Loucy (cell line): ENCODE measurements at regions not wholly inside any gene's neighbourhood (a gene's known extent, or its start where the extent isn't known, plus 50 kb on each side); places are given as distances from the start of the nearest gene placed in this dataset.

Experiments used
- H2AFZ ChIP-seq: fragments of 200-600 bp; sonication (generic); 2 replicates; pipeline ENCODE4 v1.6.0; 2016; ENCODE audit warnings: antibody characterized with exemption, mild to moderate bottlenecking, low read length, moderate library complexity
- H3F3A ChIP-seq: fragments of 200-600 bp; 2 replicates; pipeline ENCODE4 v1.6.0; 2016; ENCODE audit warnings: antibody characterized with exemption, low read depth, mild to moderate bottlenecking
- H3K27me3 ChIP-seq: fragments of 200-600 bp; sonication (generic); 2 replicates; pipeline ENCODE4 v1.6.1; 2014; ENCODE audit warnings: low read length, mild to moderate bottlenecking; ENCODE audit not compliant: insufficient read depth, poor library complexity, severe bottlenecking
- H3K36me3 ChIP-seq: fragments of 200-600 bp; sonication (generic); 2 replicates; pipeline ENCODE4 v1.6.1; 2016; ENCODE audit warnings: low read length; ENCODE audit not compliant: insufficient read depth
- H3K4me1 ChIP-seq: fragments of 200-600 bp; sonication (generic); 2 replicates; pipeline ENCODE4 v1.5.1; 2014; ENCODE audit warnings: low read length, mild to moderate bottlenecking; ENCODE audit not compliant: insufficient read depth, poor library complexity, severe bottlenecking
- H3K4me2 ChIP-seq: fragments of 200-600 bp; sonication (generic); 2 replicates; pipeline ENCODE4 v1.6.0; 2014; ENCODE audit warnings: antibody characterized with exemption, low read length, low read depth, mild to moderate bottlenecking; ENCODE audit not compliant: poor library complexity, severe bottlenecking
- H3K4me3 ChIP-seq: fragments of 200-600 bp; sonication (generic); 2 replicates; pipeline ENCODE4 v1.5.1; 2014; ENCODE audit warnings: low read length, mild to moderate bottlenecking, mixed read lengths; ENCODE audit not compliant: poor library complexity, severe bottlenecking
- H3K79me2 ChIP-seq: fragments of 200-600 bp; sonication (generic); 2 replicates; pipeline ENCODE4 v1.6.1; 2014; ENCODE audit warnings: low read length; ENCODE audit not compliant: insufficient read depth
- H3K9ac ChIP-seq: fragments of 200-600 bp; sonication (generic); 2 replicates; pipeline ENCODE4 v1.6.0; 2014; ENCODE audit warnings: mild to moderate bottlenecking, low read depth, low read length, moderate library complexity; ENCODE audit not compliant: poor library complexity, severe bottlenecking
- H3K9me2 ChIP-seq: fragments of 200-600 bp; sonication (generic); replicated peaks from 2 replicates; pipeline ENCODE4 v1.6.1; 2016; ENCODE audit warnings: low read depth, low read length, mixed read lengths
- H3K9me3 ChIP-seq: fragments of 200-600 bp; sonication (generic); 2 replicates; pipeline ENCODE4 v1.6.1; 2014; ENCODE audit warnings: mild to moderate bottlenecking, antibody characterized with exemption, low read length, low read depth; ENCODE audit not compliant: insufficient read depth
- H4K20me1 ChIP-seq: fragments of 200-600 bp; sonication (generic); 2 replicates; pipeline ENCODE4 v1.6.0; 2014; ENCODE audit warnings: antibody characterized with exemption, low read length, mild to moderate bottlenecking; ENCODE audit not compliant: insufficient read depth, poor library complexity, severe bottlenecking
- EZH2phosphoT487 ChIP-seq: fragments of 200-600 bp; IDR thresholded peaks from 2 replicates; pipeline ENCODE4 v1.6.1; 2018; ENCODE audit warnings: antibody characterized with exemption, mild to moderate bottlenecking, moderate library complexity, borderline replicate concordance
- TF ChIP-seq, protein P1 (sequence below): fragments of 200-600 bp; sonication (generic); conservative IDR thresholded peaks from 2 replicates; pipeline ENCODE4 v1.5.1; 2014; ENCODE audit warnings: mild to moderate bottlenecking, antibody characterized with exemption, low read length

DNA sequence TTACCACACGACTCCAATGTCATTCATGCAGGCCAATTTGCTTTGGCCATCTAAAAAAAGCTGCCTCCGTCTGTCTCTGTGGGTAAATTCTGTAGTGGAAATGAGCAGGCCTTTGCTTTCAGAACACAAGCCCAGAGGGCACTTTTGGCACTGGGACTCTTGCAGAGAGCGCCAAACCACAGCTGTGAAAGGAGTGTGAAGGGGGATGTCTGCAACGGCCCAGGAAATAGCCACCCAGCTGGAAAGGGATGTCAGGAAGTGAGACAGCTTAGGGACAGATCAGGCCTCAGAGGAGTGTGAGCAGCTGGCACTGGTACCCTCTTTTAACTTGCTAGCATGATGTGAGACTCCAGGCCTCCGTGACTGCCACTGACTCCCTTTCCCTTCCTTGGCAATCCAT, 152.4 kb downstream of the DKK1 start:
- Histone ChIP-seq H3K4me2 (no peak overlapping the region), H3K36me3 (no peaks in the 10 kb centered on the region), H3K27me3 (no peaks in the 10 kb centered on the region), H3K79me2 (no peaks in the 10 kb centered on the region), H4K20me1 (no peaks in the 10 kb centered on the region), H3K4me1 (no peaks in the 10 kb centered on the region), H3K9me3 (no peaks in the 10 kb centered on the region), H3K4me3 (no peak overlapping the region), H3F3A (no peaks in the 10 kb centered on the region), H3K9ac (no peak overlapping the region), H3K9me2 (no peaks in the 10 kb centered on the region), H2AFZ (no peak overlapping the region)
- TF ChIP-seq EZH2phosphoT487, result no peak
- TF ChIP-seq, protein P1, sequence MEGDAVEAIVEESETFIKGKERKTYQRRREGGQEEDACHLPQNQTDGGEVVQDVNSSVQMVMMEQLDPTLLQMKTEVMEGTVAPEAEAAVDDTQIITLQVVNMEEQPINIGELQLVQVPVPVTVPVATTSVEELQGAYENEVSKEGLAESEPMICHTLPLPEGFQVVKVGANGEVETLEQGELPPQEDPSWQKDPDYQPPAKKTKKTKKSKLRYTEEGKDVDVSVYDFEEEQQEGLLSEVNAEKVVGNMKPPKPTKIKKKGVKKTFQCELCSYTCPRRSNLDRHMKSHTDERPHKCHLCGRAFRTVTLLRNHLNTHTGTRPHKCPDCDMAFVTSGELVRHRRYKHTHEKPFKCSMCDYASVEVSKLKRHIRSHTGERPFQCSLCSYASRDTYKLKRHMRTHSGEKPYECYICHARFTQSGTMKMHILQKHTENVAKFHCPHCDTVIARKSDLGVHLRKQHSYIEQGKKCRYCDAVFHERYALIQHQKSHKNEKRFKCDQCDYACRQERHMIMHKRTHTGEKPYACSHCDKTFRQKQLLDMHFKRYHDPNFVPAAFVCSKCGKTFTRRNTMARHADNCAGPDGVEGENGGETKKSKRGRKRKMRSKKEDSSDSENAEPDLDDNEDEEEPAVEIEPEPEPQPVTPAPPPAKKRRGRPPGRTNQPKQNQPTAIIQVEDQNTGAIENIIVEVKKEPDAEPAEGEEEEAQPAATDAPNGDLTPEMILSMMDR, result no peak

DNA sequence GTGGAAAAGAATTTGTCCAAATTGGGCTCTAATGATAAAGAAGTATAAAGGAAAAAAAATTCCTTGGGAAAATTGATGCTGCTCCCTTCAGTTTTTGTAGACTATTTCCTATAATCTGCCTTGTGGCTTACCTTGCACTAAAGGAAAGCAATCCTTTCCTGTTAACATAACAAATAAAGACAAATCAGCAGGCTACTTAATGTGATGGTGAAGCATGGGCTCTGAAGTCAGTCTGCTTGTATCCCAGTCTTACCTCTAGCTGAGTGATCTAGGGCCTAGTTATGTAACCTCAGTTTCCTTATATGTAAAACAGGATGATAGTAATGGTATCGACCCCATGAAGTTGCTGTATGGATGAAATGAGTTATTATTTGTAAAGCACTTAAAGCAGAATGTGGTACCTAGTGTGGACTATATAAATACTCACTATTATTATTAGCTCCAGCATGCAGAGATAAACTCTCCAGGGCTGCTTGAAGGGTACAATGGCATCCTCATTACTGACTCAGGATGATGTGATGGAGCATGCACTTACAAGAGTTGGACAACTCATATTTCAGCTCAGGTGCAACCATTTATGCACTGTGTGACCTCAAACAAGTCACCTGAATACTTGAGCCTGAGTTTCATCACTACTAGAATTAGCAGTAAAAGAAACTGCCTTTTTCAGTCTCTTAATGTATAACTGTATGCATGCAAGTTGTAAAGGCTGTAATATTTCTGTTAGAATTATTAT, 156.1 kb downstream of the DKK1 start:
- Histone ChIP-seq H3K27me3 (no peaks in the 10 kb centered on the region), H3K9ac (no peak overlapping the region), H3K9me2 (no peaks in the 10 kb centered on the region), H3K36me3 (no peaks in the 10 kb centered on the region), H2AFZ (no peak overlapping the region), H3K9me3 (no peaks in the 10 kb centered on the region), H3K4me3 (no peak overlapping the region), H3K4me1 (no peaks in the 10 kb centered on the region), H3K79me2 (no peaks in the 10 kb centered on the region), H3F3A (no peaks in the 10 kb centered on the region), H4K20me1 (no peaks in the 10 kb centered on the region), H3K4me2 (no peak overlapping the region)
- TF ChIP-seq, protein P1, result no peak
- TF ChIP-seq EZH2phosphoT487, result no peak

DNA sequence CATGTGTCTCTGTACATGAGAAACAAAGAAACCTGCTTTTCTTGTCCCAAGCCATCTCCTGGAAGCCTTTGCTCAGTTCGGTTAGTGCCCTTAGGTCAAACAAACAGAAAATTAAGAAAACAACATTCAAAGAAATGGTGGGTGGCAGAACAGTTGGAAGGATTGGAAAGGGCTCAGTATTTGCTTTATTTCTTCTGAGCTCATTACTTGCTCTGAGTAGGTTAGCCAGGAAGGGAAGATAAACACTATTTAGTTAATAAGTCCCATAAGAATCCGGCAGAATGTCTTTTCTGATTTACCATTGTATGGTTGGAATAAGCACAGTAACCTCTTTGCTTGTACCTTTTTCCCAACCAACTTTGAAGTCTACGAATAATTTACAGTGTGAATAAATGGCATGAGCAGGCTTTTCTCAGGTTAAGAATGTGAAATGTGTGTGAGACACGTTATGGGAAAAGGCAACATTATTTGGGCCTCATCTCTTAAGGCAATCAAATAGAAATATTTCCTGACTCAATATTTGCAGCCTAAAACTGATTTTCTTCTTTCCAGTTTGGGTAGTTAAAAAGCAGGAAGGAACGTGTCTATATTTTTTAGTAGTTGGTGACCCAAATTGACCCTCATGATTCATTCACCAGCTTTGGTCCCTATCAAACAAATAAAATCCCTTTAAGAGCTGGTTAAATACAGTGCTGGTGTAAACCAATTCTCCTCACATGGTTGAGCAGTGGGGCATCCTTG, 158.5 kb downstream of the DKK1 start:
- Histone ChIP-seq H3K4me3 (no peak overlapping the region), H3K4me2 (no peak overlapping the region), H3F3A (no peaks in the 10 kb centered on the region), H3K9me2 (no peaks in the 10 kb centered on the region), H3K36me3 (no peaks in the 10 kb centered on the region), H2AFZ (no peak overlapping the region), H3K9me3 (no peaks in the 10 kb centered on the region), H3K27me3 (no peaks in the 10 kb centered on the region), H3K9ac (no peak overlapping the region), H4K20me1 (no peaks in the 10 kb centered on the region), H3K4me1 (no peaks in the 10 kb centered on the region), H3K79me2 (no peaks in the 10 kb centered on the region)
- TF ChIP-seq EZH2phosphoT487, result no peak
- TF ChIP-seq, protein P1, result no peak
